ENCODE measurements at regions not wholly inside any gene's neighbourhood (a gene's known extent, or its start where the extent isn't known, plus 50 kb on each side); places are given as distances from the start of the nearest gene placed in this dataset.

- TF ChIP-seq, protein P1, sequence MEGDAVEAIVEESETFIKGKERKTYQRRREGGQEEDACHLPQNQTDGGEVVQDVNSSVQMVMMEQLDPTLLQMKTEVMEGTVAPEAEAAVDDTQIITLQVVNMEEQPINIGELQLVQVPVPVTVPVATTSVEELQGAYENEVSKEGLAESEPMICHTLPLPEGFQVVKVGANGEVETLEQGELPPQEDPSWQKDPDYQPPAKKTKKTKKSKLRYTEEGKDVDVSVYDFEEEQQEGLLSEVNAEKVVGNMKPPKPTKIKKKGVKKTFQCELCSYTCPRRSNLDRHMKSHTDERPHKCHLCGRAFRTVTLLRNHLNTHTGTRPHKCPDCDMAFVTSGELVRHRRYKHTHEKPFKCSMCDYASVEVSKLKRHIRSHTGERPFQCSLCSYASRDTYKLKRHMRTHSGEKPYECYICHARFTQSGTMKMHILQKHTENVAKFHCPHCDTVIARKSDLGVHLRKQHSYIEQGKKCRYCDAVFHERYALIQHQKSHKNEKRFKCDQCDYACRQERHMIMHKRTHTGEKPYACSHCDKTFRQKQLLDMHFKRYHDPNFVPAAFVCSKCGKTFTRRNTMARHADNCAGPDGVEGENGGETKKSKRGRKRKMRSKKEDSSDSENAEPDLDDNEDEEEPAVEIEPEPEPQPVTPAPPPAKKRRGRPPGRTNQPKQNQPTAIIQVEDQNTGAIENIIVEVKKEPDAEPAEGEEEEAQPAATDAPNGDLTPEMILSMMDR (IDR thresholded peaks at IDR 0.05), result no peak
- no peaks in the 10 kb centered on the region for H3K9me3 ChIP-seq
- H3K4me1 ChIP-seq, result no peaks in the 10 kb centered on the region
- no peaks in the 10 kb centered on the region for H3K36me3 ChIP-seq
- H3K27me3 ChIP-seq, result no peaks in the 10 kb centered on the region
- intact Hi-C loops (cut with DNase I), result no loop called here
- H3K27ac ChIP-seq, result no peak overlapping the region
- no peak for DNase-seq (ENCODE audit: low spot score in 2 of 2)
- no peak overlapping the region for H3K4me3 ChIP-seq
These were observed 128.1 kb upstream of the THRB start for GRCh38 chr3:24622696-24623225.

DNA sequence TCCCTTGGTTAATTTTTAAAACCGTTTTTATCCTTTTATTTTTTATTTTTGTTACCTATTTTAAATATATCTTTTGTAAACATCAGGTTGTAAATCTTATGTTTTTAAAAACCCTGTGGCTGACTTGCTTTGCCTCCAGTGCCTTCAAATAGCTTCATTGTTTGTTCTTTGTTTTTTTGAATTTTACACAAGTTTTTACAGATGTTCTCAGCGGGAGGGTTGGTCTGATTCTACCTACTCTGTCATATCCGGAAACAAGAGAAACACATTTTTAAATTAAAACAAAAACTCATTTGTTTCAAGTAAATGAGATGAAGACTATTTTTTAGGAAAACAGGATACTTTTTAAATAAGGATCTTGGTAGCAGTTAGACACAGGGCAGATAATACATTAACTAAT, 129.0 kb upstream of the THRB start:
- intact Hi-C loops (cut with DNase I), result no loop called here
- Histone ChIP-seq H3K4me3 (no peak overlapping the region), H3K36me3 (no peaks in the 10 kb centered on the region), H3K27me3 (no peaks in the 10 kb centered on the region), H3K4me1 (no peaks in the 10 kb centered on the region), H3K27ac (no peak overlapping the region), H3K9me3 (no peaks in the 10 kb centered on the region)
- TF ChIP-seq, protein P1 (IDR thresholded peaks at IDR 0.05), result no peak
- no peak for DNase-seq (ENCODE audit: low spot score in 2 of 2)

DNA sequence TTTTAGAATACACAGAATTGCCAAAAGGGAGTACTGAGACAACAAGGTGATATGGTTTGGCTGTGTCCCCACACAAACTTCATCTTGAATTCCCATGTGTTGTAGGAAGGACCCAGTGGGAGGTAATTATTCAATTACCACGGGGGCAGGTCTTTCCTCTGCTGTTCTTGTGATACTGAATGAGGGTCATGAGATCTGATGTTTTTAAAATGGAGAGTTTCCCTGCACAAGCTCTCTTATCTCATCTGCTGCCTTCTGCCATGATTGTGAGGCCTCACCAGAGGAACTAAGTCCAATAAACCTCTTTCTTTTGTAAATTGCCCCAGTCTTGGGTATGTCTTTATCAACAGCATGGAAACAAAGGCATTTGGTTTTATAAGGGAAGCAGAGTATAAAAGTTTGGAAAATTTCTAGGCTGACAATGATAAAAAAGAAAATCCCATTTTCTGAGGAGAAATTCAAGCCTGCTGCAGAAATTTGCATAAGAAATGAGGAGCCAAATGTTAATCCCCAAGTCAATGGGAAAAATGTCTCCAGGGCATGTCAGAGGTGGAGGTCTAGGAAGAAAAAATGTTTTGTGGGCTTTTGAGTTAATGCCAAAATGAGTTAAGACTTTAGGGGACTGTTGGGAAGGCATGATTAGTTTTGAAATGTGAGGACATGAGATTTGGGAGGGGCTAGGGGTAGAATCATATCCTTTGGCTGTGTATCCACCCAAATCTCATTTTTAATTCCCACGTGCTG, 130.5 kb upstream of the THRB start:
- no peaks in the 10 kb centered on the region for H3K27me3 ChIP-seq
- no peak for DNase-seq (ENCODE audit: low spot score in 2 of 2)
- H3K27ac ChIP-seq, result no peak overlapping the region
- TF ChIP-seq, protein P1 (IDR thresholded peaks at IDR 0.05), result no peak
- no peaks in the 10 kb centered on the region for H3K9me3 ChIP-seq
- no peak overlapping the region for H3K4me3 ChIP-seq
- intact Hi-C loops (cut with DNase I), result no loop called here
- no peaks in the 10 kb centered on the region for H3K4me1 ChIP-seq
- no peaks in the 10 kb centered on the region for H3K36me3 ChIP-seq

DNA sequence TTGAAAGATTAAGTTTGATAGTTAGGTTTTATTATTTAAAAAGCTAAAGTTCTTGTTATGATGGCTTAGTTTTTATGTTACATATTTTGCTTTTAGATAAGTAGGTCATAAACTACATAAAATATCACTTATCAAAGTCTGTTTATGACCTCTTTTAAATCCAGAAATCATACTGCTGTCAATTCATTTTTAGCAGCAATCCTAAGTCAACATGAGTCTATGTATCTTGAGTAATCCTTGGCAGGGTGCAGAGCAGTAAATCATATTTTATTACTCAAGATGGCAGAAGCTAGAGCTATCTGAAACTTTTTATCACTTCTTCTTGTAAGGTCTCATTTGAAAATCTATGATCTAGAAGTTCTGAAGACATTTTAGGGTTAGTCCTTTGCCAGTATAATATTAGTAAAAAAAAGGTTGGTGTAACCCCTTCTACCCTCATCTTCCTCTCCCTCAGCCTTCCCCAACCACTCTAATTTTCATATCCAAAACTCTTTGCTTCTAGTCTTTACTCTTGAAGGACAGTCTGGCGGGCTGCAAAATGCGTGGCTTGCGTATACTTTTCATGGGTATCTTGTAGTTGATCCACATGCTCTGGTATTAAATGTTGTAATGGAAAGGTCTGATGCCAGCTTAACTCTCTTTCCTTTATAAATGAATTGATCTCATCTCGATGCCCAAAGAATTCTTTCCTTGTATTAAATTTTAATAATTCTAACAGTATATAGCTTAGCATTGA, 134.0 kb upstream of the THRB start:
- H3K27ac ChIP-seq, result no peak overlapping the region
- no peaks in the 10 kb centered on the region for H3K36me3 ChIP-seq
- intact Hi-C loops (cut with DNase I), result no loop called here
- no peak overlapping the region for H3K4me3 ChIP-seq
- TF ChIP-seq, protein P1 (IDR thresholded peaks at IDR 0.05), result no peak
- H3K27me3 ChIP-seq, result no peaks in the 10 kb centered on the region
- DNase-seq (ENCODE audit: low spot score in 2 of 2), result no peak
- no peaks in the 10 kb centered on the region for H3K4me1 ChIP-seq
- H3K9me3 ChIP-seq, result no peaks in the 10 kb centered on the region

DNA sequence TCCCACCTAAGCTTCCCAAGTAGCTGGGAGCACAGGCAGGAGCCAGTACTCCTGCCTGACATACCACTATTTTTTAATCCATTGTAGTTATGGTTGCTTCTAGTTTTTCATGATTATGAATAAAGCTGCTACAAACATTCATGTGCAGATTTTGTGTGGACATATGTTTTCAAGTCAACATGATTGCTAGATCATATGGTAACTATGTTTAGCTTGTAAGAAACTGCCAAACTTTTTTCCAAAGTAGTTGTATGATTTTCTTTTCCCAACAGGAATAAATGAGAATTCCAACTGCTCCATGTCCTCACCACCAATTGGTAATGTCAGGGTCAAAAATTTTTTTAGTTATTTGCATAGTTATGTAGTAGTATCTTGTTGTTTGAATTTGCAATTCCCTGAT, 136.8 kb upstream of the THRB start:
- no peaks in the 10 kb centered on the region for H3K36me3 ChIP-seq
- H3K27ac ChIP-seq, result no peak overlapping the region
- H3K4me1 ChIP-seq, result no peaks in the 10 kb centered on the region
- no peak overlapping the region for H3K4me3 ChIP-seq
- H3K27me3 ChIP-seq, result no peaks in the 10 kb centered on the region
- TF ChIP-seq, protein P1 (IDR thresholded peaks at IDR 0.05), result no peak
- H3K9me3 ChIP-seq, result no peaks in the 10 kb centered on the region
- no peak for DNase-seq (ENCODE audit: low spot score in 2 of 2)
- intact Hi-C loops (cut with DNase I), result no loop called here

All from ascending aorta (tissue), 2 donors.